ENCODE measurements at regions not wholly inside any gene's neighbourhood (a gene's known extent, or its start where the extent isn't known, plus 50 kb on each side); places are given as distances from the start of the nearest gene placed in this dataset.

- TF ChIP-seq, protein P1, sequence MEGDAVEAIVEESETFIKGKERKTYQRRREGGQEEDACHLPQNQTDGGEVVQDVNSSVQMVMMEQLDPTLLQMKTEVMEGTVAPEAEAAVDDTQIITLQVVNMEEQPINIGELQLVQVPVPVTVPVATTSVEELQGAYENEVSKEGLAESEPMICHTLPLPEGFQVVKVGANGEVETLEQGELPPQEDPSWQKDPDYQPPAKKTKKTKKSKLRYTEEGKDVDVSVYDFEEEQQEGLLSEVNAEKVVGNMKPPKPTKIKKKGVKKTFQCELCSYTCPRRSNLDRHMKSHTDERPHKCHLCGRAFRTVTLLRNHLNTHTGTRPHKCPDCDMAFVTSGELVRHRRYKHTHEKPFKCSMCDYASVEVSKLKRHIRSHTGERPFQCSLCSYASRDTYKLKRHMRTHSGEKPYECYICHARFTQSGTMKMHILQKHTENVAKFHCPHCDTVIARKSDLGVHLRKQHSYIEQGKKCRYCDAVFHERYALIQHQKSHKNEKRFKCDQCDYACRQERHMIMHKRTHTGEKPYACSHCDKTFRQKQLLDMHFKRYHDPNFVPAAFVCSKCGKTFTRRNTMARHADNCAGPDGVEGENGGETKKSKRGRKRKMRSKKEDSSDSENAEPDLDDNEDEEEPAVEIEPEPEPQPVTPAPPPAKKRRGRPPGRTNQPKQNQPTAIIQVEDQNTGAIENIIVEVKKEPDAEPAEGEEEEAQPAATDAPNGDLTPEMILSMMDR (IDR thresholded peaks at IDR 0.05), result no peak
- TF ChIP-seq MAFK (IDR thresholded peaks at IDR 0.05; ENCODE audit: partially characterized antibody) (no peak), JUN (IDR thresholded peaks at IDR 0.05) (no peak), RARB (CRISPR knock-in tag; IDR thresholded peaks at IDR 0.05) (no peak), POLR2A (IDR thresholded peaks at IDR 0.05; ENCODE audit: low read length) (no peak), CEBPB (IDR thresholded peaks at IDR 0.05) (no peak)
- TF ChIP-seq, protein P2, sequence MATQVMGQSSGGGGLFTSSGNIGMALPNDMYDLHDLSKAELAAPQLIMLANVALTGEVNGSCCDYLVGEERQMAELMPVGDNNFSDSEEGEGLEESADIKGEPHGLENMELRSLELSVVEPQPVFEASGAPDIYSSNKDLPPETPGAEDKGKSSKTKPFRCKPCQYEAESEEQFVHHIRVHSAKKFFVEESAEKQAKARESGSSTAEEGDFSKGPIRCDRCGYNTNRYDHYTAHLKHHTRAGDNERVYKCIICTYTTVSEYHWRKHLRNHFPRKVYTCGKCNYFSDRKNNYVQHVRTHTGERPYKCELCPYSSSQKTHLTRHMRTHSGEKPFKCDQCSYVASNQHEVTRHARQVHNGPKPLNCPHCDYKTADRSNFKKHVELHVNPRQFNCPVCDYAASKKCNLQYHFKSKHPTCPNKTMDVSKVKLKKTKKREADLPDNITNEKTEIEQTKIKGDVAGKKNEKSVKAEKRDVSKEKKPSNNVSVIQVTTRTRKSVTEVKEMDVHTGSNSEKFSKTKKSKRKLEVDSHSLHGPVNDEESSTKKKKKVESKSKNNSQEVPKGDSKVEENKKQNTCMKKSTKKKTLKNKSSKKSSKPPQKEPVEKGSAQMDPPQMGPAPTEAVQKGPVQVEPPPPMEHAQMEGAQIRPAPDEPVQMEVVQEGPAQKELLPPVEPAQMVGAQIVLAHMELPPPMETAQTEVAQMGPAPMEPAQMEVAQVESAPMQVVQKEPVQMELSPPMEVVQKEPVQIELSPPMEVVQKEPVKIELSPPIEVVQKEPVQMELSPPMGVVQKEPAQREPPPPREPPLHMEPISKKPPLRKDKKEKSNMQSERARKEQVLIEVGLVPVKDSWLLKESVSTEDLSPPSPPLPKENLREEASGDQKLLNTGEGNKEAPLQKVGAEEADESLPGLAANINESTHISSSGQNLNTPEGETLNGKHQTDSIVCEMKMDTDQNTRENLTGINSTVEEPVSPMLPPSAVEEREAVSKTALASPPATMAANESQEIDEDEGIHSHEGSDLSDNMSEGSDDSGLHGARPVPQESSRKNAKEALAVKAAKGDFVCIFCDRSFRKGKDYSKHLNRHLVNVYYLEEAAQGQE (IDR thresholded peaks at IDR 0.05), result no peak
- TF ChIP-seq, protein P3, sequence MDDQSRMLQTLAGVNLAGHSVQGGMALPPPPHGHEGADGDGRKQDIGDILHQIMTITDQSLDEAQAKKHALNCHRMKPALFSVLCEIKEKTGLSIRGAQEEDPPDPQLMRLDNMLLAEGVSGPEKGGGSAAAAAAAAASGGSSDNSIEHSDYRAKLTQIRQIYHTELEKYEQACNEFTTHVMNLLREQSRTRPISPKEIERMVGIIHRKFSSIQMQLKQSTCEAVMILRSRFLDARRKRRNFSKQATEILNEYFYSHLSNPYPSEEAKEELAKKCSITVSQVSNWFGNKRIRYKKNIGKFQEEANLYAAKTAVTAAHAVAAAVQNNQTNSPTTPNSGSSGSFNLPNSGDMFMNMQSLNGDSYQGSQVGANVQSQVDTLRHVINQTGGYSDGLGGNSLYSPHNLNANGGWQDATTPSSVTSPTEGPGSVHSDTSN (IDR thresholded peaks at IDR 0.05), result no peak
Measured at GRCh38 chr20:61025536-61025935, 226.5 kb upstream of the CDH4 start.
